ENCODE measurements at regions not wholly inside any gene's neighbourhood (a gene's known extent, or its start where the extent isn't known, plus 50 kb on each side); places are given as distances from the start of the nearest gene placed in this dataset.
"Not testable (repeated sequence)": the region's sequence is repeated elsewhere in the genome, so short reads cannot be mapped to it uniquely, and the experiment has no call there.

DNA sequence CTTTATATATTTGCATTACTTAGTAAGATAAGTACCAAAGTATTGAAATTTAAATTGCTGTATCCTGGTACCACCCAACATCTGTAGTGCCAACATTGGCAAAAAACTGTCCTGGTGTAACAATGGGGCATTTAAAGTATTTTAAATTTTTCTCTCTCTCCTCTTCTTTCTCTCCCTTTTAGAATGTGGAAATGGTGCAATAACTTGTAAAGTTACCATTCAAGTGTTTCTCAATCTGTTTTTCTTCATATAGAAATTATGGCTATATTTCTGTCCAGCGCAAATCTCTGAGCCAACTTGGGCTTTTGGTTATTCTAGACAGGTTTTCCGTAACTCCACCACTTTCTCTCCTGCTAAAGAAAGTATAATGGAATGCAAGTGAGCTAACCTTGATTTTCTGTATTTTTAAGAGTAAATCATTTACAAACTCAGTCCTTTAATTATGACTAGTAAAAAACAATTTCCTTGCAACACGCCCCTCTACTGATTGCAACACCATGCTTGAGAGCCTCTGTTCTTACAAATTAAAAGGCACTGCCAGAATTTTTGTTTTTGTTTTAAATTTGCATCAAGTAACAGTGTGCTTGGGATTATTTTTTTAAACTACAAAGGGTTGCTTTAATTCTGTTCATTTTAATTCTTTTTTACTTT lies 324.2 kb upstream of the CITED2 start:
- in situ Hi-C loops (cut with HindIII; ENCODE audit: low sequenced_read_pairs) = no loop called here

GRCh38 chr6:139697856-139698255 lies 323.4 kb upstream of the CITED2 start:
- in situ Hi-C loops (cut with HindIII; ENCODE audit: low sequenced_read_pairs) = not testable (repeated sequence)

GRCh38 chr6:139696991-139697390 lies 322.5 kb upstream of the CITED2 start:
- in situ Hi-C loops (cut with HindIII; ENCODE audit: low sequenced_read_pairs) = not testable (repeated sequence)

GRCh38 chr6:139695361-139695760 lies 320.9 kb upstream of the CITED2 start:
- in situ Hi-C loops (cut with HindIII; ENCODE audit: low sequenced_read_pairs) = no loop called here

DNA sequence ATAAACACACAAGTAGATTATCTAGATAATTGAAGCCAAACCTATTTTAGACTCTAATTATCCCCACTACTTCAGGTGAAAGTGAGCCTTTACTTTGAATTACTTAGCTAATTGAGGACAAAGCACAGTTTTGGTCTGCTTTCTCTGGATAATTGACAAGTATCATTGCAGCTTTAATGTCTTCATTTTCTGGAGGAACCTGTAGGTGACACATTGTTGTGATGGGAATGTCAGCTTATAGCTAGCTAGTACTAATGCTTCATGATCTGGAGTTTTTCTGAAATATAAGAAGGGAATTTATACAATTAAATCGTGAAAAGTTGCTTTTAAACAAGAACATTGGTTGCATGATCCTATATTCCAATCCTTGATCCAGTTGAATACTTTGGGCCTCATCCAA lies 319.3 kb upstream of the CITED2 start:
- in situ Hi-C loops (cut with HindIII; ENCODE audit: low sequenced_read_pairs) = no loop called here

- in situ Hi-C loops (cut with HindIII; ENCODE audit: low sequenced_read_pairs) = no loop called here
Measured at GRCh38 chr6:139690007-139690406, 315.6 kb upstream of the CITED2 start.

GRCh38 chr6:139687055-139687454 lies 312.6 kb upstream of the CITED2 start:
- in situ Hi-C loops (cut with HindIII; ENCODE audit: low sequenced_read_pairs) = no loop called here

DNA sequence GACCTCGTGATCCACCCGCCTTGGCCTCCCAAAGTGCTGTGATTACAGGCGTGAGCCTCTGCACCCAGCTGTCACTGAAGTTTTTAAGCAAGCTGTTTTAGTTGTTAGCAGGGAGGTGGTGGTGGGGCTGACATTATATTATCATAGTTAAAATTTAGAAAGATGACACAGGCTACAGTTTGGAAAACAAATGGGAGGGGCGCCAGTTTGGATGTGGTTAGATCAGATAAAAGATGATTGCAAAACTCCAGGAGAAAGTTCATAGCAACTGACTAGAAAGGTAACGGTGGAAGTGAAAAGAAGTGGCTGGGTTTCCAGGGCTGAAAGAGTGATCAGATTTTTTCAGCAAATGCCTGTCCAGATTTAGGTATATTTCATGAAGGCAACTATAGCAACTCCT lies 311.9 kb upstream of the CITED2 start:
- in situ Hi-C loops (cut with HindIII; ENCODE audit: low sequenced_read_pairs) = no loop called here

- in situ Hi-C loops (cut with HindIII; ENCODE audit: low sequenced_read_pairs) = no loop called here
Measured at GRCh38 chr6:139685009-139685408, 310.6 kb upstream of the CITED2 start.

DNA sequence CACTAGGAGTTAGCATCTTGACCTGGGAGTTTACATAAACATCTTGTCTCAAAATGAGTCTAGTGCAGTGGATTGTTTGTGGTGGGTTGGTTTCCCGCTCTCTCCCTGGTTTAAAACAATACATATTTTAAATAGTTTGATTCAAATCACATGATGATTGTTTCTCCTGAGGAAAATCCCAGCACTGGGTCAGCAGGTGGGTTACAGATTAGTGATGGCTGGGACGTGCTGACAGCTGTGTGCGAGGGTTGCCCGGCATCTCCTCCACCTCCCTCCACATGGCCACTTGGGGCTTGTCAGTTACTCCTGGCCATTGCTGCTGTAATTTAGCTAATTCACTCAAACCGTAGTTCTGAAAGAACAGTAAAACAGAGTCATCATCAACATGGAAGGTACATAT lies 306.4 kb upstream of the CITED2 start:
- in situ Hi-C loops (cut with HindIII; ENCODE audit: low sequenced_read_pairs) = no loop called here

DNA sequence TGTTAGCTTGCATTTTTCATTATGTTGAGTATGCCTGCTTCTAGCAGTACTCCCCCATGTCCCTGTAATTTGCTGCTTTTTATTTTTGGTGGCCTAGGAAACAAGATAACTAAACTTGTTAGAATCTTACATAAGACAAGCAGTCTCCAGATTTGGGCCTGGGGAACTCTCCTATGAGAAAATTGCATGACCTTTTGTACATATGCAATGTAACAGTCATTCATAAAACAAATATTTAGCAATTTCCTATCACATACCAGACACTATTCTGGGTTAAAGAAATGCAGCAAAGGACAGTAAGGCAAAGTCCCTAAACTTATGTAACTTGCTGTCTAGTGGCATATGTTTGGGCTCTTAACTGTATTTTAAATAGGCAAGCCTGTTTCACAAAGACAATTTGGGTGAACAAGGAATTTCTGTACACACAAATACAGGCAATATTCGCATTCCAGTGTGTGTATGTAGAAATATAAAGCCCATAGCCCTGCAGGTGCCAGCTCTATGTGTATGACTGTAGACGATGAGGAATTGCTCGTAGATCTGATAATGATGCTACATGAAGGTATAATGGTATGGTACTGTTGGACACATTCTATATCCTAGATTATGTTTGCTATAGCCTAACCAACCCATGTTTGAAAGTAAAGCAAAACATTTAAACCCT lies 305.2 kb upstream of the CITED2 start:
- in situ Hi-C loops (cut with HindIII; ENCODE audit: low sequenced_read_pairs) = no loop called here

GRCh38 chr6:139676718-139677117 lies 302.3 kb upstream of the CITED2 start:
- in situ Hi-C loops (cut with HindIII; ENCODE audit: low sequenced_read_pairs) = no loop called here

DNA sequence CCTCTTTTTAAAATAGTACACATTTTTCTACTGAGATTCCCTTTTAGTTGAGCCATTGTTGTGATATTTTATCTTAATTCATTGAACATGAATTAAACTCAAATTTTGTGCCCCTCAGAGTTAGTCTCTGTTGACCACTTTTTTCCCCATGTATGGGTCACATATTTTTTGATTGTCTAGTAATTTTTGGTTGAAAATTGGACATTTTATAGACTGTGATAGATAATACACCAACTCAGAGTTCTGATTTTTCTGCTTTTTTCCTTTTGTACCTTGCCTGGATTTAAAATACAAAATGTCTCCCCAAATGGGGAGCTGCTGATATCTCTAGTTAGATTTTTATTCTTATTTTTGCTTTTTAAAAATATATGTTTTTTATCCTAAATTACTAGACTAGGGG lies 291.8 kb upstream of the CITED2 start:
- in situ Hi-C loops (cut with HindIII; ENCODE audit: low sequenced_read_pairs) = no loop called here

GRCh38 chr6:139663996-139664395 lies 289.5 kb upstream of the CITED2 start:
- in situ Hi-C loops (cut with HindIII; ENCODE audit: low sequenced_read_pairs) = no loop called here

GRCh38 chr6:139659711-139660110 lies 285.3 kb upstream of the CITED2 start:
- in situ Hi-C loops (cut with HindIII; ENCODE audit: low sequenced_read_pairs) = no loop called here

GRCh38 chr6:139659196-139659595 lies 284.7 kb upstream of the CITED2 start:
- in situ Hi-C loops (cut with HindIII; ENCODE audit: low sequenced_read_pairs) = no loop called here

DNA sequence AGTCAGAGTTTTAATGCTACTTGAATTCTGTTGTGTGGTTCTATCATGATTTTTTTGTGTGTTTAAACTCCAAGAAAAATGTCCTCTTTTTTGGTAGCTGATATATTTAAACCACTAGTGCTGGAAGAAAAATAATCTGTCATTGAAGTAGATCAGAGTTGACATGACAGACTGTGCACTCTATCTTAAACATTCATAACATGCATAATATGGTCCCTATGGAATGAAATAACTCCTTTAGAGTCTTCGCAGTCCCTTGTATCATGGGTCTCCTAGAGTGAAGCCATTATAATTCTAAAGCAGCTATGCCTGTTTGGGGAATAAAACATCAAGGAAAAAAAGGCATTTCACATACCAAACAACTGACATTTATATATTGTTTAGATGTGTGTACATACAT lies 282.7 kb upstream of the CITED2 start:
- in situ Hi-C loops (cut with HindIII; ENCODE audit: low sequenced_read_pairs) = no loop called here

GRCh38 chr6:139655783-139656705 lies 281.6 kb upstream of the CITED2 start:
- in situ Hi-C loops (cut with HindIII; ENCODE audit: low sequenced_read_pairs) = no loop called here

DNA sequence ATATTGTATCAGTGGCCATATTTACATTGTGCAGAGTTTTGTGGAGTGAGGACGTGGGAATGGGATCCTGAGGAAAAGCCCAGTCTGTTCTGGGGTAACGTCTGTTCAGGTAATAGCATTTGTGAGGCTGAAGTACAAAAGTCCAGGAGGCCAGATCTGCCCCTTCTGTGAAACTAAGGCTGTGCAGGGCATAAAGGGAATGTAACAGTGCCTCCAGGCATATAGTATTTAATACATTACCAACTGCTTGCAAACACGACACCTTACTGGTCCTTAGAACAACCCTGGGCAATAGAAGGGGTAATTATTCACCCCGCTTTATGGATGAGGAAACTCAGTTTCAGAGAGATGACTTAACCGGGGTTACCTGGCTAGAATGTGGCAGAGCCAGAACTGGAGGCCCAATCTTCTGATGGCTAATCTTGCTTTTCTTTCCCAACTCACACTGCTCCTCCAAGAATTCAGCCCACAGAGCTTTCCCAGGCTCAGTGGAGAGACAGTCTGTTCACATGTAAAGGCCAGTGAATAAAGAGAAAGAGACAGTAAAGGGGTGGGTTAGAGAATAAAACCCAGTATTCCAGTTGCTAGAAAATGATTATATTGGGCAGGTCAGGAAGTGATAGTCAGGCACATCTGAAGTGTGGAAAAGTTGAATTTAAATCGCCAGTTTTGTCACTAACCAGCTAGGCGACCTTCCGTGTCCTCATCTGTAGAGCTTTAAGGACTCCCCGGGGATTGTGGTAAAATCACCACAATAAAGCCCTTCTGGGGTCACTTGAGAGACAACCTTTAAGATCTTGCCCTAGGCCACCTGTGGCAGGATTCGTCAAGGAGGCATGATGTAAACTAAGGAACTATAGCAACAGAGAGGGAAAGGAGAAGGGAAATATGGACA lies 280.7 kb upstream of the CITED2 start:
- in situ Hi-C loops (cut with HindIII; ENCODE audit: low sequenced_read_pairs) = no loop called here

DNA sequence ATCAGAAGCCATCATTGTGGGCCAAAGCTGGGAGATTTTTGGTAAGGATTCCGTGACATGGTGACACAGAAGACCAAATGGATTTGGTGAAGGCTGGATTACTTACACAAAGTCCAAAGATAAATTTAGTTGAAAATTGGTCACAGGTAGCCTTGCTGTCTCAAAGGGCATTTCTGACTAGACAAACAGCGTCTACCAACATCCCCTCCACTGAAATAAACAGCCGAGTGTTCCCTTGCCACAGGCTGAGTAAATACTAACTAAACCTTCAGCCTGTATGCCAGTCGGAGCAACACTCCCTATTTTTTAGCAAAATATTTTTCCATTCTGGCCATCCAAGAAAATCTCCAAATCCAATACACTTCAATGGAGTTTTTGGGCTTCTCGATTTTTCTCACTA lies 279.9 kb upstream of the CITED2 start:
- in situ Hi-C loops (cut with HindIII; ENCODE audit: low sequenced_read_pairs) = no loop called here

GRCh38 chr6:139653111-139653510 lies 278.7 kb upstream of the CITED2 start:
- in situ Hi-C loops (cut with HindIII; ENCODE audit: low sequenced_read_pairs) = no loop called here

Data from DLD1 (cell line).